ENCODE measurements at regions not wholly inside any gene's neighbourhood (a gene's known extent, or its start where the extent isn't known, plus 50 kb on each side); places are given as distances from the start of the nearest gene placed in this dataset.
"Not testable (repeated sequence)": the region's sequence is repeated elsewhere in the genome, so short reads cannot be mapped to it uniquely, and the experiment has no call there.

DNA sequence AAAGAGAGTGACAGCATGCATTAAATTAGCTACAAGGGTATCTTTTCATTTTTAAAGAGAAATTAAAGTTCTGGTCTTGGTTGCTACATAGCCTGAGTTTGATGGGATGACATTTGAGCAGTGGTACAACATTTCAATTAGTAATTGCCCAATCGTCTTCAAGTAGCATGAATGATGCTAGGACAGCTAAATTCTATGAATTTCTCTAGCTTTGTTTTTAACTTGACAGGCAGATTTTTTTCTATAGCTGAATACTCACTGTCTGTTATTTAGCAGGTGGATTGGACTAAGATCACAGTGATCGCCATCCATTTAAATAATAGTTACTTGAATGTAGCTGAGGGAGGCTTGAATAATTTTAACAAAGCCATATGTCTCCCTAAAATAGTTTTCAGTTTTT lies 162.2 kb downstream of the OXSM start:
- no peak for DNase-seq (ENCODE audit: low read depth)

DNA sequence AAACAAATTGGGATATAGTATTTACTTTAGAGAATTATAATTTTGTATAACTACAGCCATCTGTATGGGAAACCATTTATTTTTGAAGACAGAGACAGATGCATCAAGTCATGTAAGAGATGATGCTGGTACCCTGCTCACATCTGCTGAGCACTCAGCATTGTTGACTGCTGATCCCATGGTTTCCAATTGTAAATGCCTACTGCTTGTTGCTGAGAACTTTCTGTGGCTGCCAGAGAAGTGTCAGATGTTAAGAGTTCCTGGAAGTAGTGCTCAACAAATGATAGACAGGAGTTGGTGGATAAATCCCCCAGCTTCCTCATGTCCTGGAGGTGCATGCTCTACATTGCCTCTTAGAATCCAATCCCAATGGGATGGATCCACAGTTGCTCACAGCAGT lies 167.1 kb downstream of the OXSM start:
- DNase-seq (ENCODE audit: low read depth), result no peak

- no peak for DNase-seq (ENCODE audit: low read depth)
These were observed 170.9 kb downstream of the OXSM start for GRCh38 chr3:25960776-25961175.

DNA sequence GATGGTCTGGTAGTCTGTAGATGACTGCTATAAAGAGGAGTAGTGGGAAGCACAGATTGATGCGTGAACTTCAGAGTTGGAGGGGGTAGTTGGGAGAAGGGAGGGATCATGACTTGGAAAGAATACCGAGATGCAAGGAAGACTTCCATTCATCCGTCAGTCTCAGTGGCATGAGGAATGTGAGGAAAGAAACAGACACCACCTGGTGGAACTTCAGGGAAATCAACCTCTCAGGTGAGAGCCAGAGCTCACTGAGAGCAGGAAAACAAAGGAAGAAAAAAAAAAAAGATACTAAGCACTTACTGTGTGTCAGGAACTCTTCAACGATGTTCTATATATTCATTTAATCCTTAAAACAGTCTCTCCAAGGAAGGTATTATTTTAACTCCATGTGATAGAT lies 172.4 kb downstream of the OXSM start:
- DNase-seq (ENCODE audit: low read depth), result no peak

- no peak for DNase-seq (ENCODE audit: low read depth)
These were observed 174.3 kb downstream of the OXSM start for GRCh38 chr3:25964141-25964540.

DNA sequence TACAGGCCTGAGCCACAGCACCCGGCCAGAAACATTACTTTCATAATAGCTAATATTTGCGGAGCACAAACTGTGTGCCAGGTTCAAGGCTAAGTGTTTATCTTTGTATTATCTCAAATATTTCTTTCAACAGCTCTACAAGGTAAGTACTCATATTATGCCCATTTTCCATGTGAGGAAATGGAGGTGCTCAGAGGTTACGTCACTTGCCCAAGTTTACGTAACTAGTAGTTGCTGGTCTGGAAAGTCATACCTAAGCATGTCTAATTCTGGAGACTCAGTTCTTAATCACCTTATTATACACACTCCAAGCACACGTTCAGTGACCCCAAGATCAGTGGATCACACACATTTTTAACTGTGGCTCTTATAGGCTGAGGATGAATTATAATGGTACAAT lies 177.5 kb downstream of the OXSM start:
- DNase-seq (ENCODE audit: low read depth), result no peak

DNA sequence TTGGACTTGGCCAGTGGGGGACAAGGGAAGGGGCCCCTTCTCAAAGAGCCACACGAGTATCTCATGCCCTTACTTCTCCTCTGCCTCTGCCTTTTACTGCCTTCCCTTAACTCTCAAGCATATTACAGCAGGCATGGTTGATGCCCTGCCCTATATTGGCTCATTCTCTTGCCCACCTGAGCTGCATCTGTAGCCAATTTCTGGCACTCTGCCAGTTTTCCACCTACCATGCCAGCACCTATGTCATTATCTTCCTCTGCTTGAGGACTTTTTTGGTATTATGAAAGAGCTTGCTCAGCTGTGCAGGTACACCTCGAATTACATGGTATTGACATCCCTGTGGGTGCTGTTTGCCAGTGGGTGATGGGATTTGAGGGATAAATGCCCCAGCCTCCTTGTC lies 181.8 kb downstream of the OXSM start:
- no peak for DNase-seq (ENCODE audit: low read depth)

DNA sequence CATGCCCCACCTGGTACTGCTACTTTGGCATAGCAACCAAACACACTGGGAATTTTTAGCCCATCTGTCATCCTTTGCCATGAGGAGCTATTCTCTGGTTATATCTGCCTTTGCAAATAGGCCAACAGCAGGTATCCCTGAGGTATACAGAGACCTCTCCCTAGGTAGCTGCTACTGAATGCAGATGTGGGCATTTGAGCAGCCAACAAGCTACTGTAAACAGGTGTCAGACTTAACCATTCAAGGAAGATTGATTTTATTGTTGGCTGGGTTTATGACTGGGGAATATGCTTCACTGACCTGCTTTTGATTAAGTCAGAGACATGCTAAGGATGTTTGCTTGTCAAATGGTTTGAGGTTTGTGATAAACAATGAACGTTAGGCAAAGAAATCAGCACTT lies 183.2 kb downstream of the OXSM start:
- no peak for DNase-seq (ENCODE audit: low read depth)

GRCh38 chr3:25982756-25983155 lies 192.9 kb downstream of the OXSM start:
- DNase-seq (ENCODE audit: low read depth), result no peak

- no peak for DNase-seq (ENCODE audit: low read depth)
These were observed 195.7 kb downstream of the OXSM start for GRCh38 chr3:25985621-25986020.

- no peak for DNase-seq (ENCODE audit: low read depth)
These were observed 202.7 kb downstream of the OXSM start for GRCh38 chr3:25992606-25993005.

- DNase-seq (ENCODE audit: low read depth), result no peak
These were observed 214.3 kb downstream of the OXSM start for GRCh38 chr3:26004172-26004571.

GRCh38 chr3:26011276-26011675 lies 221.4 kb downstream of the OXSM start:
- DNase-seq (ENCODE audit: low read depth), result no peak

- DNase-seq (ENCODE audit: low read depth), result no peak
These were observed 222.4 kb downstream of the OXSM start for GRCh38 chr3:26012241-26012745.

DNA sequence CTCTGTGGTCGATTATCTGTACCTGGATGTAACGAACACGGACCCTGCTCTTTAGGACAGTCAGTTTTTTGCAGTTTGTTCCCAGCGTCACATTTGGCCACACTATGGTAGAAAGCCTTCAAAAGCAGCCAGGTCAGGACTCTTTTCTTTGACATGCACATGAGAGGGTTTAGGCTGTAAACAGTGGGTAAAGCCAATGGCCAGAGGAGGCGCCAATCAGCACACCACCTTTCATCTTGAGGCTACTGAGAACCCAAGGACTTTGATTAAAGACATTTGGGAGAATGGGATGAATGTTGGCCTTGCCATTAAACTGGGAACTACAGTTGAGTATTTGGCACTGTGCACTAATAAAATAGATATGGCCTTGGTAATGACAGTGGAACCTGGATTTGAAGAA lies 225.9 kb downstream of the OXSM start:
- DNase-seq (ENCODE audit: low read depth), result no peak

GRCh38 chr3:26018889-26019288 lies 229.0 kb downstream of the OXSM start:
- DNase-seq (ENCODE audit: low read depth), result no peak

- DNase-seq (ENCODE audit: low read depth), result not testable (repeated sequence)
These were observed 234.3 kb downstream of the OXSM start for GRCh38 chr3:26024206-26024605.

DNA sequence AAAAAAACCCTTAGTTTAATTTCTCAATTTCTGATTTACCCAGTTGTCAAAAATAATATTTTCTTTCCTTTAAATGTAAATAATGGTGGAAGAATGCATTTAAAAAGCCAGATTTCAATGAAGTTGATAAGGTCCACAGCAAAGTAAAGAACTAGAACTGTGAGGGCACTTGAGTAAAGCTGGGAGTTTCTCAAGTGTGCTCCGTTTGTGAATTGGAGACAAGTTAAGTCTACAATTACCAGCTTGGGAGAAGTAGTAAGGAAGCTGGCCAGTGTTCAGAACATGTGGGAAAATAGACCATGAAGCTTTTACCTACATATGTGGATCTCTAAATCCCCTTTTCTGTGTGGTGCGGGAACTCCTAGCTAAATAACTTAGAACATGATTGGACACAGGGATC lies 239.4 kb downstream of the OXSM start:
- no peak for DNase-seq (ENCODE audit: low read depth)

- not testable (repeated sequence) for DNase-seq (ENCODE audit: low read depth)
These were observed 252.2 kb downstream of the OXSM start for GRCh38 chr3:26042126-26042525.

- DNase-seq (ENCODE audit: low read depth), result no peak
These were observed 260.1 kb downstream of the OXSM start for GRCh38 chr3:26049951-26050350.

DNA sequence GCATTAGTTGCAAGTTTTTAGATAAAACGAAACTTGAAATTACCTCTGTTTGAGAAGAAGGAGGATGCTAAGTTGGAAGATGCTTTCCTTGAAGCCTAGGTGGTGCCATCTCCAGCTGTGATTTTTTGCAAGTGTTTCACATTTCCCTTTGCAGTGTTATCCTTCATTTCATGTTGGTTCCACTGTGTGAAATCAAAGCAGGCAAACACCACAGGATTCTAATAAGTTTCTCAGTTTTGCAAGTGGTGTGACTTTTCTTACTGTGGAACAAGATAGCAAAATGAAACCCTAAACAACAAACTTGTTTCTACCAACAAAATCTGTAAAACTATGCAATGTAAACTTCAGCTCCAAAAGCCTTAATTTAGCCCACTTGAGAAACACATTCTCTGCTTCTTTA lies 260.9 kb downstream of the OXSM start:
- DNase-seq (ENCODE audit: low read depth), result no peak

DNA sequence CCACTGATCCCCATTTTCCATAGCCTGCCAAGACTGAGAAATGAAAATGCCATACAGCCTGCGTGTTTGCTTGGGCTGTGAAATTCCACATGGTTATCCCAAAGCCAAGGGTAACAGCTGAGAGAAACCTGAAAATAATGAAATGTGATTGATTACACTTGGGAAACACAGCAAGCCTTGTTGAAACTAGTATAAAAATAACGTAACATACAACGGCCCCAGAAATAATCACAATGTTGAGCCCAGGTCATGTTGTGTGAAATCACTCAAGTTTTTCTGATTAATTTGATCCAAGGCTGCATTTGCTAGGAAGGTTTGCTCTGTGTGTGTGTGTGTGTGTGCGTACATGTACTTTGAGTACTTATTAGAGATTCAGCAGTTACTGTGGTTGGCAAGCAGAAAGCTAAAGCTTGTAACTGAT lies 269.0 kb downstream of the OXSM start:
- no peak for DNase-seq (ENCODE audit: low read depth)

GRCh38 chr3:26061947-26062346 lies 272.1 kb downstream of the OXSM start:
- DNase-seq (ENCODE audit: low read depth), result no peak

DNA sequence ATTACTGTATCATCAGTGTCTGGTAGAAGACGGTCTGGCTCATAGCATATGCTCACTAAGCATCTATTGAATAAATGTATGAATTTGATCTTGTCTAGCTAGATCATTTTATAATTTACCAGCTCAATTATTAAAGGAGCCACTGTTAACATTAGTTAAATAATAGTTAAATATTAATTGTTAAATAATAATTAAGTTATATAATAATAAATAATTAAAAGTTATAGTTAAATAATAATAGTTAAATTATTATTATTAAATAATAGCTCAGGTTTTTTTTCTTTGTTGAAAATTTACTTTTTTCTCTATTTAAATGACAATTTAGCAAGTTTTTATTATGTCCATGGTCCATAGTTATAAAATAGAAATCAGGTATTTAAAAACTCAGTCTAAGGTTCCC lies 274.4 kb downstream of the OXSM start:
- no peak for DNase-seq (ENCODE audit: low read depth)

DNA sequence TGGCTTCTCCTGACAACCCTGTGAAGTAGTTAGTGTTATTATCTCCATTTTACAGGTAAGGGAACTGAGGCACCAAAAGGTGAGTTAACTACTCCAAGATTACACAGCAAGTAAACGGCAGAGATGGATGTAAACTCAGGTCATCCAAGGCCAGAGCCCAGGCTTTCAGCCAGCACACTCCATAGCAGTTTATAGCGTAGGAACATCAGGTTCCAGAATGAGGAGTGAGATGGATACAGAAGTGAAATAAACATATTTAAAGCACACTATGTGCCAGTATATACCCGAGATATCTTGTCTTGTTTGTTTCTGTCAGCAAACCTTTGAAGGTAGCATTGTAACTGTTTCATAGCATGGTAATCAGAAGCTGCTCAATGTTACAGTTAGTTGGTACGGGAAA lies 279.0 kb downstream of the OXSM start:
- no peak for DNase-seq (ENCODE audit: low read depth)

Measured in non-pigmented ciliary epithelial cell (primary cell).